HG02943 (cell line): ENCODE measurements at regions not wholly inside any gene's neighbourhood (a gene's known extent, or its start where the extent isn't known, plus 50 kb on each side); places are given as distances from the start of the nearest gene placed in this dataset.

Experiments
- ATAC-seq: cut with Tn5 transposase; IDR thresholded peaks from one replicate; pipeline ENCODE4 v1.9.1; 2021; ENCODE audit warnings: mild to moderate bottlenecking, low read depth, moderate library complexity; ENCODE audit not compliant: unreplicated experiment

- no peak for ATAC-seq
Measured at GRCh38 chr19:28948026-28948425, 264.9 kb downstream of the UQCRFS1 start.

- ATAC-seq = no peak
Measured at GRCh38 chr19:28943651-28944050, 269.3 kb downstream of the UQCRFS1 start.

- no peak for ATAC-seq
Measured at GRCh38 chr19:28941833-28942232, 271.1 kb downstream of the UQCRFS1 start.

- ATAC-seq = no peak
Measured at GRCh38 chr19:28940751-28941500, 272.0 kb downstream of the UQCRFS1 start.

- no peak for ATAC-seq
Measured at GRCh38 chr19:28939236-28939635, 273.7 kb downstream of the UQCRFS1 start.

- ATAC-seq = no peak
Measured at GRCh38 chr19:28936001-28936400, 276.9 kb downstream of the UQCRFS1 start.

GRCh38 chr19:28934631-28935030 is 278.3 kb downstream of the UQCRFS1 start:
- ATAC-seq = no peak

- no peak for ATAC-seq
Measured at GRCh38 chr19:28933039-28933438, 279.9 kb downstream of the UQCRFS1 start.

- ATAC-seq = no peak
Measured at GRCh38 chr19:28932446-28932845, 280.5 kb downstream of the UQCRFS1 start.

GRCh38 chr19:28929006-28929405 is 283.9 kb downstream of the UQCRFS1 start:
- no peak for ATAC-seq

- ATAC-seq = no peak
Measured at GRCh38 chr19:28927456-28927855, 285.5 kb downstream of the UQCRFS1 start.

- ATAC-seq = no peak
Measured at GRCh38 chr19:28920269-28921066, 292.5 kb downstream of the UQCRFS1 start.

- ATAC-seq = no peak
Measured at GRCh38 chr19:28917621-28918020, 295.3 kb downstream of the UQCRFS1 start.

GRCh38 chr19:28915737-28916460 is 297.1 kb downstream of the UQCRFS1 start:
- ATAC-seq = no peak

- no peak for ATAC-seq
Measured at GRCh38 chr19:28915202-28915601, 297.7 kb downstream of the UQCRFS1 start.

- no peak for ATAC-seq
Measured at GRCh38 chr19:28914173-28914572, 298.8 kb downstream of the UQCRFS1 start.

GRCh38 chr19:28913626-28914025 is 299.3 kb downstream of the UQCRFS1 start:
- no peak for ATAC-seq

- ATAC-seq = no peak
Measured at GRCh38 chr19:28908941-28909340, 304.0 kb downstream of the UQCRFS1 start.

GRCh38 chr19:28907534-28907933 is 305.4 kb downstream of the UQCRFS1 start:
- no peak for ATAC-seq

GRCh38 chr19:28905996-28906395 is 307.0 kb downstream of the UQCRFS1 start:
- no peak for ATAC-seq

GRCh38 chr19:28899703-28900102 is 313.2 kb downstream of the UQCRFS1 start:
- no peak for ATAC-seq
